Esophagus squamous epithelium (tissue), 5 donors: ENCODE measurements at regions not wholly inside any gene's neighbourhood (a gene's known extent, or its start where the extent isn't known, plus 50 kb on each side); places are given as distances from the start of the nearest gene placed in this dataset.

Experiments
- DNase-seq: peaks from one replicate; lab custom pipeline; 2025; lab: John Stamatoyannopoulos, UW
- H3K27ac ChIP-seq, 4 donors: fragments of 200-600 bp; sonication (generic); one replicate each; pipeline ENCODE4 v1.5.1; 2016 to 2019; ENCODE audit warnings: mild to moderate bottlenecking in 1 of 4
- H3K27me3 ChIP-seq, 4 donors: fragments of 200-600 bp; sonication (generic); 1 replicate in 3 of 4; 2 replicates in 1 of 4; pipeline versions ENCODE4 v1.5.1 to v1.6.0; 2017 to 2021; ENCODE audit warnings: antibody characterized with exemption in 1 of 4
- H3K36me3 ChIP-seq, 3 donors: fragments of 200-600 bp; sonication (generic); one replicate each; pipeline ENCODE4 v1.5.1; 2016 to 2019
- H3K4me1 ChIP-seq, 3 donors: fragments of 200-600 bp; sonication (generic); one replicate each; pipeline ENCODE4 v1.5.1; 2017 to 2019
- H3K4me3 ChIP-seq, 4 donors: fragments of 200-600 bp; sonication (generic); 1 replicate in 3 of 4; 2 replicates in 1 of 4; pipeline ENCODE4 v1.5.1; 2016 to 2019; ENCODE audit warnings: mild to moderate bottlenecking in 2 of 4, moderate library complexity in 1 of 4
- H3K9me3 ChIP-seq, 3 donors: fragments of 200-600 bp; sonication (generic); one replicate each; pipeline ENCODE4 v1.5.1; 2016 to 2019
- POLR2A ChIP-seq, 4 donors: fragments of 450-650 bp; IDR thresholded peaks; one replicate each; pipeline ENCODE4 v1.6.1; 2017; ENCODE audit warnings: antibody characterized with exemption in 4 of 4, mild to moderate bottlenecking in 4 of 4, moderate library complexity in 3 of 4
- WGBS, 2 donors: methylation state at CpG; one replicate each; pipeline ENCODE4 v1.1.5; 2018; 5-methylcytosine and 5-hydroxymethylcytosine counted together
- intact Hi-C: fragments of 100-400 bp; cut with DNase I; formaldehyde crosslinking; loops from one replicate; pipeline ENCODE4 v1.15.0; 2022
- TF ChIP-seq, protein P1 (sequence below), 6 experiments: fragments of 450-650 bp in 4 of 6; fragments of 200-600 bp in 2 of 6; sonication (generic) in 2 of 6; IDR thresholded peaks; one replicate each; pipeline ENCODE4 v1.5.1; 2016 to 2019; ENCODE audit warnings: antibody characterized with exemption in 6 of 6, mild to moderate bottlenecking in 4 of 6, moderate library complexity in 4 of 6
- donor health status: DM: yes; HTN: yes; CAD: no.

DNA sequence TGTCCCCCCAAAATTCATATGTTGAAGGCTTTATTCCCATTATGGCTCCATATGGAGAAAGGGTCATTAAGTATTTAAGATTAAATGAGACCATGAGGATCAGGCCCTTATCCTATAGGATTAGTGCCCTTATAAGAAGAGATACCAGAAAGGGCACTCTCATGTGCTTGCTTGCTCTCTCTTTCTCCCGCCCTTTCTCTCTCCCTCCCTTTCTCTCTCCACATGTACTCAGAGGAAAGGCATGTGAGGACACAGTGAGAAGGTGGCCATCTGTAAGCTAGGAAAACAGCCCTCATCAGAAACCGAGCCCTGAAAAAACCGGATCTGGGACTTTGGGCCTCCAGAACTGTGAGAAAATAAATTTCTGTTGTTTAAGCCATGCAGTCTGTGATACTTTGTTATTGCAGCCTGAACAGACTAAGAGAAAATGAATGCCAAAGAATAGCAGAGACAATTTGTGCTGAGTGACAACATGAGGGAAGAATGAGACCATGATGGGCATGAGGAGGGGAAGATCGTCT is 300.0 kb upstream of the SLC39A10 start:
- intact Hi-C loops, result no loop called here
- Histone ChIP-seq H3K27me3 (no peaks in the 10 kb centered on the region), H3K4me3 (no peak overlapping the region), H3K9me3 (no peaks in the 10 kb centered on the region), H3K27ac (no peak overlapping the region), H3K36me3 (no peaks in the 10 kb centered on the region), H3K4me1 (no peaks in the 10 kb centered on the region)
- WGBS, 2 donors, result 85 to 92% methylated on average over 3 to 4 of the region's 4 CpGs
- DNase-seq, result no peak
- TF ChIP-seq POLR2A (IDR thresholded peaks at IDR 0.05), result no peak
- TF ChIP-seq, protein P1, sequence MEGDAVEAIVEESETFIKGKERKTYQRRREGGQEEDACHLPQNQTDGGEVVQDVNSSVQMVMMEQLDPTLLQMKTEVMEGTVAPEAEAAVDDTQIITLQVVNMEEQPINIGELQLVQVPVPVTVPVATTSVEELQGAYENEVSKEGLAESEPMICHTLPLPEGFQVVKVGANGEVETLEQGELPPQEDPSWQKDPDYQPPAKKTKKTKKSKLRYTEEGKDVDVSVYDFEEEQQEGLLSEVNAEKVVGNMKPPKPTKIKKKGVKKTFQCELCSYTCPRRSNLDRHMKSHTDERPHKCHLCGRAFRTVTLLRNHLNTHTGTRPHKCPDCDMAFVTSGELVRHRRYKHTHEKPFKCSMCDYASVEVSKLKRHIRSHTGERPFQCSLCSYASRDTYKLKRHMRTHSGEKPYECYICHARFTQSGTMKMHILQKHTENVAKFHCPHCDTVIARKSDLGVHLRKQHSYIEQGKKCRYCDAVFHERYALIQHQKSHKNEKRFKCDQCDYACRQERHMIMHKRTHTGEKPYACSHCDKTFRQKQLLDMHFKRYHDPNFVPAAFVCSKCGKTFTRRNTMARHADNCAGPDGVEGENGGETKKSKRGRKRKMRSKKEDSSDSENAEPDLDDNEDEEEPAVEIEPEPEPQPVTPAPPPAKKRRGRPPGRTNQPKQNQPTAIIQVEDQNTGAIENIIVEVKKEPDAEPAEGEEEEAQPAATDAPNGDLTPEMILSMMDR (IDR thresholded peaks at IDR 0.05), result no peak

DNA sequence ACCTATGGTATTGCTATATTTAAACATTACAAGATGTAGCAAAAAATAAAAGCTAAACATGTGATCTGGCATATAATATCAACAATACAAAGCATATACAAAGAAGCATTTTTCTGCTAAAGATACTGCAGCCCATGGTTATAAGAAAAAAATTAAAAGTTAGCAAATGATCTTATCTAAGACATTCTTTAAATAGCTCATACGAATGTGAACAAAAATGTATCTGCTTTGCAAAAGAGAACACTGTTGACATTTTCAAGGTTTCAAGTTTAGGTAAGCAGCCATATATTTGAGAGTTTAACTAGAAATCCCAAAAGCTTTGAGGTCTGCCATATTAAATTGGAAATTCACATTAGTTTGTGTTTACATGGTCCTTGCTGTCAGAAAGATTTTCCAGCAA is 301.0 kb upstream of the SLC39A10 start:
- no peak for DNase-seq
- no peak overlapping the region for H3K27ac ChIP-seq
- intact Hi-C loops, result no loop called here
- no peaks in the 10 kb centered on the region for H3K27me3 ChIP-seq
- H3K36me3 ChIP-seq, result no peaks in the 10 kb centered on the region
- H3K4me3 ChIP-seq, result no peak overlapping the region
- TF ChIP-seq POLR2A (IDR thresholded peaks at IDR 0.05), result no peak
- TF ChIP-seq, protein P1 (IDR thresholded peaks at IDR 0.05), result no peak
- no peaks in the 10 kb centered on the region for H3K4me1 ChIP-seq
- H3K9me3 ChIP-seq, result no peaks in the 10 kb centered on the region
- 62 to 63% methylated on average over 1 of the region's 1 CpG for WGBS, 2 donors

DNA sequence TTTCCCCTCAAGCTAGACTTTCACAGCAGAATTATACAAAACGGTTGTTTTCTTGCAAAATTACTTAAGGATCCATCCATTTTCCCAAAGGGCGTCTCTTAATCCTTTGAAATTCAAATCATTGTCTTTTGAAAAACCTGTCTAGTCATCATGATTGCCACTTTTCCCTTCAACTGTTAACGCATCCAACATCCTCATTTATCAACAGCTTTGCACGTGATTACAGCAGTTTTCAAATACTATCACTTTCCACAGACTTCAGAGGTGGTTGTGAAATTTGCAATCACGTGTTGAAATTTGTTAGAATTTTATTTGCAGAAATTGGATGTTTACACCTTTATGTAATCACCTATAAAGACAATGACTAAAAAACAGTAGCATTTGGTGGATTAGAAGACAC is 304.4 kb upstream of the SLC39A10 start:
- no peaks in the 10 kb centered on the region for H3K36me3 ChIP-seq
- no peaks in the 10 kb centered on the region for H3K4me1 ChIP-seq
- WGBS, 2 donors, result 36 to 56% methylated on average over 5 of the region's 5 CpGs
- no peak overlapping the region for H3K27ac ChIP-seq
- no peaks in the 10 kb centered on the region for H3K27me3 ChIP-seq
- TF ChIP-seq, protein P1 (IDR thresholded peaks at IDR 0.05), result no peak
- TF ChIP-seq POLR2A (IDR thresholded peaks at IDR 0.05), result no peak
- H3K9me3 ChIP-seq, result no peaks in the 10 kb centered on the region
- DNase-seq, result no peak
- H3K4me3 ChIP-seq, result no peak overlapping the region
- intact Hi-C loops, result no loop called here

DNA sequence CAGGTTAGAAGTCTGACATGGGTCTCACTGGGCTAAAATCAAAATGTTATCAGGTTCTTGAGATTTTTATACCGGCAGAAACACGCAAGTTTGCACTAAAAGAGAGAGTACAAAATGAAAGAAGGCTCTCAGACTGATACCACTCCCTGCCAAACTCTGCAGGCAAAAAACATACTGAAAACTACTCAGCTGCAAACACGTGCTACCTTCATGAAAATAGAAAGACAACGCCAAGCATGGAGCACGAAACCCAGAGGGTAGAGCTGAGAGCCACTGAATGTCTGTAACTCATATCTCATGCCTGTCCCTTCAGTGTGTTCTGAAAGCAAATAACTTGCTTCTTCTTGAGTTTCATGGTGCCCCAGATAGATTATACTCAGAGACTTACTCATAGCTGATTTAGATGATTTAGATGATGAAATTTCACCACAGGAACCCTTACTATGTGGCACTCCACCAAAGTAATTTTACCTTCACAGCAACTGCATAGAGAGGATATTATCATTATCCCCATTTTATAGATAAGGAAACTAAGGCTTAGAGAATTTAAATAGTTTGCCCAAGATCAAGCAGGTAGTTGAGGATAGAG is 313.0 kb upstream of the SLC39A10 start:
- no peak overlapping the region for H3K27ac ChIP-seq
- intact Hi-C loops, result no loop called here
- no peaks in the 10 kb centered on the region for H3K36me3 ChIP-seq
- no peak for DNase-seq
- 58 to 66% methylated on average over 5 of the region's 5 CpGs for WGBS, 2 donors
- H3K9me3 ChIP-seq, result no peaks in the 10 kb centered on the region
- no peak overlapping the region for H3K4me3 ChIP-seq
- TF ChIP-seq POLR2A (IDR thresholded peaks at IDR 0.05), result no peak
- TF ChIP-seq, protein P1 (IDR thresholded peaks at IDR 0.05), result no peak
- no peaks in the 10 kb centered on the region for H3K27me3 ChIP-seq
- no peaks in the 10 kb centered on the region for H3K4me1 ChIP-seq

DNA sequence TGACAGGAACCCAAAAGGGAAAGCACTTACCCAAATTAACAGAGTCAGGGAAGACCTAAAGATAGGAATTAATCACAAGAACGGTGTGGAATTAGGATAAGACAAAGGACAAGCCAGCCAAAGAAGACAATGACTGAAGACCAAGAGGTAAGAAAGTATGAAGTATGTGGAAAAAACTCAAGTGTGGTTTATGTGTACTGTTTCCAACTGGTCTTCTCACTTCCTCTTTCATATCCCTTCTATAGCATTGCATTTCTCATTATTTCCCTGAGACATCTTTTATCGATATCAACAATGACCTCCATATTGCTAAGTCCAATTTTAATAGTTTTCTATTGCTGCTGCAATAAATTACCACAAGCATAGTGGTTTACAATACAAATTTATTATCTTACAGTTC is 313.5 kb upstream of the SLC39A10 start:
- H3K27me3 ChIP-seq, result no peaks in the 10 kb centered on the region
- no peak overlapping the region for H3K27ac ChIP-seq
- intact Hi-C loops, result no loop called here
- no peaks in the 10 kb centered on the region for H3K9me3 ChIP-seq
- H3K4me3 ChIP-seq, result no peak overlapping the region
- no peaks in the 10 kb centered on the region for H3K4me1 ChIP-seq
- no peak for TF ChIP-seq POLR2A (IDR thresholded peaks at IDR 0.05)
- TF ChIP-seq, protein P1 (IDR thresholded peaks at IDR 0.05), result no peak
- no peak for DNase-seq
- WGBS, 2 donors, result 86 to 88% methylated on average over 2 of the region's 2 CpGs
- no peaks in the 10 kb centered on the region for H3K36me3 ChIP-seq
